ENCODE measurements at regions not wholly inside any gene's neighbourhood (a gene's known extent, or its start where the extent isn't known, plus 50 kb on each side); places are given as distances from the start of the nearest gene placed in this dataset.
"Not testable (repeated sequence)": the region's sequence is repeated elsewhere in the genome, so short reads cannot be mapped to it uniquely, and the experiment has no call there.

DNA sequence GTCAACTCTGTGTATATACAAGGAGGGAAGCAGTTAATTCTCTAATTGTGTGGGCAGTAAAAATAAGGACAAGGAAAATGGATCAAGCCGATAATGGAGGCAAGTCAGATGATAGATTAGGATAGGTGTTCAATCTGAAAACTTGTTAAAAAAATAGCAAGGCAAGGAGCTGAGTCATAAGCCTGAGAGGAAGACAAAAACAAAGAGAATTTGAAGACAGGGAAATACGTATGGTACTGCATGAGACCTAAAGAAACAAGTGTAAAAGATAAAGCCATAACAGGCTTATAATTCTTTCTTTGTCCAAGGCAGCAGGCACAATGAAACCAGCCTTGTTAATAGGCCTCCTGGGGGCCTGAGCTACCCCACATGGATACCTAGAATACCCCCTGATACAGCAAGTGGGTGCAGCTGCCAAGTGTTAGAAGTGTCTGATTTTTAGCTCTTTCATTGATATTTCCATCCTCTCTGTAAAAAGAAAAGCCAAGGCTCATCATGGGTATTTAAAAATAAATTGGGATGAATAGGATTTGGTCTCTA is 1570.6 kb upstream of the LRRTM3 start:
- DNase-seq (ENCODE audit: low read depth) = no peak

DNA sequence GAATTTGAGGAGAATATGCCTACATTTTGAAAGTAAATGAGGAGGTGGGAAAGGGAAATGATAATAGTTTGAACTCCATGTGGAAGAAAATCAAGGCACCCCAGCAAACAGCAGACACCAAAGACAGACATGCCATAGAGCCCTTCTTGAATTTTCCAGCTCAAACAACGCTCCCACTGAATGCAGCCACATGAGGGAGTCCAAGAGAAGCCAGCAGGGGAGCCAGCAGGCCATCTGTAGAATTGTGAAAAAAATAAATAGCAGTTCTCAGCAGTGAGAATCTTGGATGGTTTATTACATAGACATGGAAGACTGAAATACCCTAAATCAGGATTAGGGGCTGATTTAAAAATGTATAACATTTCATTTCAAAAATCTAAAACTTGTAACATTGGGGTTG is 1567.3 kb upstream of the LRRTM3 start:
- DNase-seq (ENCODE audit: low read depth) = no peak

GRCh38 chr10:65360497-65360896 is 1565.3 kb upstream of the LRRTM3 start:
- DNase-seq (ENCODE audit: low read depth) = no peak

- DNase-seq (ENCODE audit: low read depth) = no peak
These were observed 1560.0 kb upstream of the LRRTM3 start for GRCh38 chr10:65365878-65366277.

DNA sequence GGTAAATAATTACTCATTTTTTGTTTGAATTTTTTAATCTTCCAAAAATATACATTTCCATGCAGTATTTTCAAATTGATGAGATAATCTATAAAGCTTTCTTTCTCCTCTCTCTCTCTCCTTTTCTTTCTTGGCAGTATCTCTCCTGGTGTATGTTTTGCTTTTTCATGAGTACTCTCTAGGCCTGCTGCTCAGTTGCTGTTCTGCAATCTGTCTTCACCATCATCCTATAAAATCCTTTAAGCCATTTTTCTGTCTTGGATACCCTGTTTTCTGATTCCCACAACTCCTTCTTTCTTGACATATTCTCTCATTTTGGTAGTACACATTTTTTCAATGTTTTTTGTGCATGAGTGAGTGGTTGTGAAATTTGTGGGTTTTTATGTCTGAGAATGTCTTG is 1558.1 kb upstream of the LRRTM3 start:
- DNase-seq (ENCODE audit: low read depth) = no peak

DNA sequence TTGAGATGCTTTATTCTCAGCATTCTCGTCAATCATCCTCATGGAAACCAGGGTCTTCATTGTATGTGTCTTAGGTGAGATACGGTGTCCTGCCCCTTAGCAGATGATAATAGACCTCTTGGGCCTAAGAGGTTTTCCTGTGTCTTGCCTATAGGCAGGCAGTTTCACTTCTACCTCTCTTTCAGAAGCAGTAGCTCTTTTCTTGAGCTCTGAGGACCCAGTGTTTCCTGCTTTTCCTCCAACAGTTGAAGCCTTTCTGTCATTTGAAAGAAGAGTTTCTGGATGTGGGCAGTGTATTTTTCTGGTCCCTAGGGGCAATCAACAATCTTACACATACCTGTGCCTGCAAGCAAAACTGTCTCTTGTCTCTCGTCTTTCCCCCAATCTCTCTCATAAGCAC is 1550.3 kb upstream of the LRRTM3 start:
- DNase-seq (ENCODE audit: low read depth) = no peak

DNA sequence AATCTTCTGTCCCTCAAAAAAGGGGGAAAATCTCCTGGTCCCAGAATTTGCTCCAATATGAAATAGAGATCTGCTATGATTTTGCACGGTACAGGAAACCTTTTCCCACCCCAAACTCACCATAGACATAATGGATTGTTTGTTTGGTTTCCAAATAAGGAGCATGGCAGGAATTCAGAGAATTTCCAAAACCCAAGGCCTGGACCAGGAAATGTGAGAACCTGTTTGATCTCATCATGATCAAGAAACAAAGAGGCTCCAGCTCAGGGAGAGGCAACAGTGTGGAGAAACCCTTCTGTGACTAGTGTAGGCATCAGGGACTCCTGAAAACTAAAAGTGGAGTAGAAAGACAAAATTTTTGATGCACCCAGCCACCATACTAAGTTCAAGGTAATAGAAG is 1548.1 kb upstream of the LRRTM3 start:
- DNase-seq (ENCODE audit: low read depth) = no peak

DNA sequence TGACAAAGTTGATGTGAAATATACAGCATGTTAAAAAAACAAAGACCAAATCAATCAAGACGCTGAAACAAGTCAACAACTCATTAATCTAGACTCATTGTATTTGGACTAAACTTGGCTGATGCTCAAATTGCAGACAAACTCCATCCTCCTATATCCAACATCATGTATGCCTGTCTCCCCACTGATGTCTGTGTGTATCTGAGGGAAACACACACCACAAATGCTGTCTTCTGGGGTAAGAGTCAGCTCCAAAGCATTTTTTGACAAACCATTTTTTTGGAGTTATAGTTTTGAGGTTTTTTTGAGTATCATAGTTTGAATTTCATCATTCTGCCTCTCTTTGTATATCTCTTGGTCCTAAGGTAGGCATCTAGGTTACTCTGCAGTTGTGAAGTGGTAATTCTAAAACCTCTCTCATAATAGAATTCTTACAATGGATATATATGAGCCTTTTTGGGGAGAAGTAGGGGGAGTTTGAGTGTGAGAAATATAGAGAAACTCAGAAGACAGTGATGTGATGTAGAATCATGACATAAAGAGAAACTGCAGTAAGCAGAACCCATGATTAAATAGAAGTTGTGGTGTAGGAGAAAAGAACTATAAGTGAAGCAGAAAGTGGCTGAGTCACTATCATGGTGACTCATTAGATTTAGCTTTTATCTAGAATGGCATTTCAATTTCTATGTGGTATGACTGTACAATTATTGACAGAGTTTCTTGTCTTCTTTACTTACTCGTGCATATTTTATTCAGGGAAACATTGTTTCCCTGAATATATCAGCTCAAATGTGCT is 1531.1 kb upstream of the LRRTM3 start:
- DNase-seq (ENCODE audit: low read depth) = no peak

- no peak for DNase-seq (ENCODE audit: low read depth)
These were observed 1530.2 kb upstream of the LRRTM3 start for GRCh38 chr10:65395631-65396030.

DNA sequence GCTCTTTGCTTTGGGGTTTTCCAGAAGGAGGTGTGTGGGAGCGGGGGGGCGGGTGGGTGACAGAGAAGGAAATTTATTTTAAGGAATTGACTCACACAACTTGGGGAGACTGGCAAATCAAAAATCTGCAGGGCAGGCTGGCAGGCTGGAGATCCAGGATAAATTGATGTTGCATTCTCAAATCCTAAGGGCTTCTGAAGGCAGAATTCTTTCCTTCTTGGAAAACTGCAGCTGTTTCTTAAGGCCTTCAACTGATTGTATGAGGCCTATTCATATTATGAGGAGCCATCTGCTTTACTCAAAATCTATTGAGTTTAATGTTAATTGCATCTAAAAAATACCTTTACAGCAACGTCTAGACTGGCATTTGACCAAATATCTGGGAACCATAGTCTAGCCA is 1528.8 kb upstream of the LRRTM3 start:
- no peak for DNase-seq (ENCODE audit: low read depth)

DNA sequence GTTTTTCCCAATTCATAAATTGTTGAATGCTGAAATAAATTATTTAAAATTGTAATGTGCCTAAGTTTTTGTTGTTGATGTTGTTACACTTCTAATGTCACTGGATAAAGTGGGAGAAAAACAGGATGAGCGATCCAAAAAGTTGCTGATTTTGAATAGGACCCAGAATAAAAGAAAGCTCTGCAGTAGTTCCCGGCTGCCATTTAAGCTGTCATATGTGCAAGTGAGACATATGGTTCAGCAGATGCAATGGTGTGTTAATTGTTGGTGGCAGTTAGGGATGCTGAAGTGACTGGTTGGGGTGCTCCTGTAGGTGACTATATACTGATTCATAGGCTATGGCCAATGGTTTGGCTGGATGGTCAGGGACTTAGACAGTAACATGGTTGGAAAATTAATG is 1517.4 kb upstream of the LRRTM3 start:
- no peak for DNase-seq (ENCODE audit: low read depth)

DNA sequence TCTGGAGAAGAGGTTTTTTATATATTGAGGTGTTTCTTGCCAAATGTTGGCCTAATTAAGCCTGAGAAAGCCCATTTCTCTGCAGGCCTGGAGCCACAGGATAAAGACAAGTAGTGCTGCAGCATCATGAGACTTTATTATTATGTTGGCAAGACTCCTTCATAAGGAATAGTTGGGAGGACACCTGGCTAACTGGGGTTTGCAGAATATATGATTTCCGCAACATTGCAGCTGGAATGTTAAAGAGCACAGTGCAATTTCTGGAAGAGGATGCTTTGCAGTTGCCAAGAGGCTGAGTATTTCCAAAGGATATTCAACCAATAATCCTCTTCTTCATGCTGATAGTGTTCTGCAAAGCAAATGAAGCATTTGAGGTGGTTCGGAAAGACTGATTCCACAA is 1512.8 kb upstream of the LRRTM3 start:
- no peak for DNase-seq (ENCODE audit: low read depth)

- DNase-seq (ENCODE audit: low read depth) = no peak
These were observed 1510.5 kb upstream of the LRRTM3 start for GRCh38 chr10:65415318-65415717.

DNA sequence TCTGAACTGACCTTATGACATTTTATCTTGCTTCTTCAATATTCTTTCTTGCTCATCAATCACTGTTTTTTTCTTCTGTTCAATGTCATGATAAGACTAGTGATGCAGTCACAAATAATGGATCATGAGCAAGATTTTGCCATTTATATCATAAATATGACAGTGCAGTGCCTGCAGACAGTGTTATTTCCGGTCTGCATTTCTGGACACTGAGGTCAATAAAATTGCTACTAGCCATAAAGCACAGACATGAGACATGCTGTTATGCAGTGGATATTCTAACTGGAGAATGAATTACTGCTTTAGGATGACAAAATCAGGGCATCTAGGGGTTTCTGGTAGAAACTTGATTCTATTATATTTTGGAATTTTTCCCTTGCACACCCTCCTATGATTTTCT is 1509.7 kb upstream of the LRRTM3 start:
- no peak for DNase-seq (ENCODE audit: low read depth)

- DNase-seq (ENCODE audit: low read depth) = no peak
These were observed 1506.2 kb upstream of the LRRTM3 start for GRCh38 chr10:65419629-65420028.

DNA sequence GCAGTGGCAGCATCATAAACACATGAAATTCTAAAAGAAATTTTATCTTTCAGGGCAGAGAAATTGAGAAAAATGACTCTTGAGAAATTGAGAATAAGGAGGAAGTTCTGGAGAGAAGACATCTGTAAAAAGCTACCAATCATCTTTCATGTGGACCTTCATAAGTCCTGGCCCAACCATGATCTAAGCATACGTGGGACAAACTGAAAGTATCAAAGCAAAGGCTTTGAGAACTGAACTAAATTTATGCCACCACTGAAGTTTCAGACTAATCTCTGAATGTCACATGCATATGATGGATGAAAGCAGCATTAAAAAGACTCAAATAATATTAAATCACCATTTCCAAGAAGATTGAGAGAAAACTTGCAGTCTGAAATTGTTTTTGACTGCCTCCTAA is 1502.8 kb upstream of the LRRTM3 start:
- no peak for DNase-seq (ENCODE audit: low read depth)

GRCh38 chr10:65429381-65429780 is 1496.5 kb upstream of the LRRTM3 start:
- not testable (repeated sequence) for DNase-seq (ENCODE audit: low read depth)

DNA sequence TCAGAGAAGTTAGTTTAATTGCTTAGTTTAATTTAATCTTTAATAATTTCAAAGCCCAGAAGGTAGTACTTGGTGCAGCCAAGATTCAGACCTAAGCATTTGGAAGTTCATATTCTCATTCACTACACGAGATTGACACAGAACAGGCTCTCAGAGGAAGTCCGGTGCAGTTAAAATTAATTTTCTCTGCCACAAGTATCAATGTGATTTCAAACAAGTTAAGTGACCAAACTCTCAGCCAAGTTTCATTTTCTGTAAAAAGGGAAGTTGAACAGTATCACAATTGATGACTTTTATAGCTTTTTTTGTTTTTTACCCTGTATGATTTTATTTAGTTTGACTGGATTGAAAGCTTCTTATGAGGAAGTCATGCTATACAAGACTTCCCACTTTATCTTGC is 1494.9 kb upstream of the LRRTM3 start:
- no peak for DNase-seq (ENCODE audit: low read depth)

GRCh38 chr10:65470986-65471385 is 1454.8 kb upstream of the LRRTM3 start:
- no peak for DNase-seq (ENCODE audit: low read depth)

- no peak for DNase-seq (ENCODE audit: low read depth)
These were observed 1443.0 kb upstream of the LRRTM3 start for GRCh38 chr10:65482848-65483247.

DNA sequence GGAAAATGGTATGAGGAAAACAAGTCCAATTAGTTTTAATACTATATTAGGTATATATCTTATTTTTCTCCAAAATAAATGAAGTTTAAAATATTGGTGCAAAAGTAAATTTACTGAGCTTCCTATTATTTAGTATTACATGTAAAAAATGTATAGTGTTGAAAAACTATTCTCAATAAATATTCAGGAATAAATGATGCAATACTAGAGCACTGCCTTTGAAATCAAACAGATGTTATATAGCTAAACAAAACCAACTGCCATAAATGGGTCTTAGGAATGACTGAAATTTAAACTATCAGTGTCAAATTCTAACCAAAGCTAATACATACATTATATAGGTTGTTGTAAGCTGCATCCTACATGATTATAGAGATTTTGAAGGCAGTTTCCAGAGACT is 1434.0 kb upstream of the LRRTM3 start:
- no peak for DNase-seq (ENCODE audit: low read depth)

DNA sequence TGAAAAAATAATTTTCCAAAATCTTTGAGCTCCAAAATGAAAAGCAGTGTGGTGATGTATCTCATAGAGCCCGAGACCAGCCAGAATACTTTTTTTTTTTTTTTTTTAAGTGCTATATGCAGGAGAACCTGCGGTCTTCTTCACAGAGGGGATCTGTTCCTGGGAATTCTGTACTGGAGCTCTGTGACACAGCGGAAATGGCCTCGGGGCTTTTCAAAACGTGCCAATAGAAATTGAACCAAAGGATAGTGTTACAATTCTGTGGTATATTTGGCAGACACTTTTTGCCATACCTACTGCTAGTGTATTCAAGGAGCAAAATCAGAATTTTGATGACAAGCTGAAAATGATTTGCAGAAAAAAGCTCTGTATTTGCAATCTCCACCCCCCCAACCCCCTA is 1429.3 kb upstream of the LRRTM3 start:
- no peak for DNase-seq (ENCODE audit: low read depth)

GRCh38 chr10:65497837-65498236 is 1428.0 kb upstream of the LRRTM3 start:
- DNase-seq (ENCODE audit: low read depth) = no peak

DNA sequence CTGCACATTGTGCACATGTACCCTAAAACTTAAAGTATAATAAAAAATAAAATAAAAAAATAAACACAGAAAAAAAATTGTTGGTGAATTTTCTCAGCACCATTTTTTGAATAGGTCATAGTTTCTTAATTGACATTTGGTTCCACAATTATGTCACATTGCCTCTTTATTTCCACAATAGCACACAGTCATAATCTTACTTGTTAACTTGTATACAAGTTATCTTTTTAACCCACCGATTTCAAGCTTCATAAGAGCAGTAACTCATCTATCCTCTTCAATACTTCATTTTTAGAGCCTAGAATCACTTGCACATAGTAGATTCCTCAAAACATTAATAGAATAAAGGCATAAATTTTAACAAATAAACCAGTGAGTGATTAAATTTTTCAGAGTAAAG is 1425.1 kb upstream of the LRRTM3 start:
- no peak for DNase-seq (ENCODE audit: low read depth)
